ENCODE measurements at regions not wholly inside any gene's neighbourhood (a gene's known extent, or its start where the extent isn't known, plus 50 kb on each side); places are given as distances from the start of the nearest gene placed in this dataset.
A peak's percentile ranks its signal among the peaks of the same experiment; 100 is the strongest.

DNA sequence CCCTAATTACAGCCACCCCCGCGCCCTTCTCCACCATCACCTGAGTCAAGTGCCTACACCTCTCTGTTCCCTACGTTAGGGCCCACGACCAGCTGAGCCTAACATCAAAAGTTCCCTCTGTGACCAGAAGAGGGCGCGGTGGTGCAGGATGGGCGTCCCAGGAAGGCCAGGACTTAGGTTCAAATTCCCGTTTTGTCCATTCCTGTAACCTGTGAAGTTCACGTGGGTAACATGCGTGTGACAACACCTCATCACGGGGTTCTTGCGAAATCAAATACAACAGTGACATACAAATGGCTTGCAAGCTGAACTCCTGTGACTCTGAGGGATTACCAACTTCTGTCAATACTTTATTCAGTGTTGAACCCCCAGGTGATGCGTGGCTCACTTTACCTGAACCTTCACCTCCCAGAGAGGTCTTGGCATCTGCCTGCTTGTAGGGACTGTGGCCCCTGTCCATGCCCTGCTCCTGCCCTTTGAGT lies 207.9 kb downstream of the ARL4C start:
- Histone ChIP-seq H3K4me3 (ENCODE audit: low read depth, low read length, poor library complexity, severe bottlenecking) (peak overlapping the region; percentile 4), H3K4me1 (ENCODE audit: insufficient read depth, low read length, poor library complexity, severe bottlenecking) (peaks cover 56% of the 10 kb centered on the region), H3K9me2 (ENCODE audit: insufficient read depth, low read length) (no peaks in the 10 kb centered on the region), H2AFZ (ENCODE audit: low read length) (peak overlapping the region; percentile 91; the same call in 1 of the 2 replicates), H3K4me2 (ENCODE audit: low read length) (peak overlapping the region; percentile 72), H3K36me3 (ENCODE audit: insufficient read depth, low read length) (no peaks in the 10 kb centered on the region), H4K20me1 (ENCODE audit: insufficient read depth, low read length) (no peaks in the 10 kb centered on the region), H3K79me2 (ENCODE audit: insufficient read depth, low read depth, low read length) (no peaks in the 10 kb centered on the region), H3K27ac (ENCODE audit: low read depth, low read length, poor library complexity, severe bottlenecking) (peak overlapping the region; percentile 97), H3K9me3 (ENCODE audit: low read length) (no peaks in the 10 kb centered on the region)
- POLR2A ChIA-PET, result interaction anchor here (1.3 to 6.2 kb wide), 5 partner anchors 116 to 208 kb away, joined by 3 to 60 read pairs (median 5); partner anchors contain the start of gene ARL4C
- CTCF ChIA-PET (ENCODE audit: unreplicated experiment), result interaction anchor here (1.1 to 1.9 kb wide), 5 partner anchors 84 to 256 kb away, joined by 3 to 8 read pairs (median 4); partner anchors contain the start of gene ARL4C
- DNase-seq (ENCODE audit: low spot score), result peak; percentile 72
- intact Hi-C loops (cut with micrococcal nuclease; ENCODE audit: unreplicated experiment), result loop anchor here (1.0 to 2.0 kb wide), 3 partner anchors 154 to 211 kb away; no protein-coding TSS in a partner anchor
- BruUV-seq (replicated peaks), result no TSS peak
- TF ChIP-seq, protein P1, sequence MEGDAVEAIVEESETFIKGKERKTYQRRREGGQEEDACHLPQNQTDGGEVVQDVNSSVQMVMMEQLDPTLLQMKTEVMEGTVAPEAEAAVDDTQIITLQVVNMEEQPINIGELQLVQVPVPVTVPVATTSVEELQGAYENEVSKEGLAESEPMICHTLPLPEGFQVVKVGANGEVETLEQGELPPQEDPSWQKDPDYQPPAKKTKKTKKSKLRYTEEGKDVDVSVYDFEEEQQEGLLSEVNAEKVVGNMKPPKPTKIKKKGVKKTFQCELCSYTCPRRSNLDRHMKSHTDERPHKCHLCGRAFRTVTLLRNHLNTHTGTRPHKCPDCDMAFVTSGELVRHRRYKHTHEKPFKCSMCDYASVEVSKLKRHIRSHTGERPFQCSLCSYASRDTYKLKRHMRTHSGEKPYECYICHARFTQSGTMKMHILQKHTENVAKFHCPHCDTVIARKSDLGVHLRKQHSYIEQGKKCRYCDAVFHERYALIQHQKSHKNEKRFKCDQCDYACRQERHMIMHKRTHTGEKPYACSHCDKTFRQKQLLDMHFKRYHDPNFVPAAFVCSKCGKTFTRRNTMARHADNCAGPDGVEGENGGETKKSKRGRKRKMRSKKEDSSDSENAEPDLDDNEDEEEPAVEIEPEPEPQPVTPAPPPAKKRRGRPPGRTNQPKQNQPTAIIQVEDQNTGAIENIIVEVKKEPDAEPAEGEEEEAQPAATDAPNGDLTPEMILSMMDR (conservative IDR thresholded peaks at IDR 0.05; ENCODE audit: low read length), result peak; percentile 95
- no peak for TF ChIP-seq EZH2phosphoT487 (IDR thresholded peaks at IDR 0.05; ENCODE audit: borderline replicate concordance, low read depth, low read length)

DNA sequence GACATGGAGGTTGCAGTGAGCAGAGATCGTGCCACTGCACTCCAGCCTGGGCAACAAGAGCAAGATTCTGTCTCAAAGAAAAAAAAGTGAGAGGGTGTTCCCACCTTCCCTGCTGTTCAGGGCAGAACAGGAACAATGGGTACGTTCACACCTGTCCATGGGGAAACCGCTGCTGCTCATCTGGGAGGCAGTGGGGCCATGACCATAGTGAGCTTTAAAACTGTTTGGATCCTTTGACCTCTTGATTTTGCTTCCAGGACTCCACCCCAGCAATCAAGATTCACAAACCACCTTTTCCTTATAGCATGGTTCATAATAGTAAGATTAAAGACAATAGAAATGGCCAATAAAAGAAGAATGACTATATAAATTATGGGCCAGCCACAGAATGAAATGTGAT lies 209.2 kb downstream of the ARL4C start:
- Histone ChIP-seq H2AFZ (ENCODE audit: low read length) (no peak overlapping the region), H3K27ac (ENCODE audit: low read depth, low read length, poor library complexity, severe bottlenecking) (no peak overlapping the region), H3K4me1 (ENCODE audit: insufficient read depth, low read length, poor library complexity, severe bottlenecking) (peaks cover 43% of the 10 kb centered on the region), H3K36me3 (ENCODE audit: insufficient read depth, low read length) (no peaks in the 10 kb centered on the region), H4K20me1 (ENCODE audit: insufficient read depth, low read length) (no peaks in the 10 kb centered on the region), H3K79me2 (ENCODE audit: insufficient read depth, low read depth, low read length) (no peaks in the 10 kb centered on the region), H3K4me3 (ENCODE audit: low read depth, low read length, poor library complexity, severe bottlenecking) (no peak overlapping the region), H3K9me3 (ENCODE audit: low read length) (no peaks in the 10 kb centered on the region), H3K9me2 (ENCODE audit: insufficient read depth, low read length) (no peaks in the 10 kb centered on the region), H3K4me2 (ENCODE audit: low read length) (no peak overlapping the region)
- intact Hi-C loops (cut with micrococcal nuclease; ENCODE audit: unreplicated experiment), result loop anchor here (2.0 kb wide), 1 partner anchor 153 kb away; no protein-coding TSS in a partner anchor
- TF ChIP-seq EZH2phosphoT487 (IDR thresholded peaks at IDR 0.05; ENCODE audit: borderline replicate concordance, low read depth, low read length), result no peak
- TF ChIP-seq, protein P1 (conservative IDR thresholded peaks at IDR 0.05; ENCODE audit: low read length), result no peak
- CTCF ChIA-PET (ENCODE audit: unreplicated experiment), result no interaction called here
- DNase-seq (ENCODE audit: low spot score), result no peak
- POLR2A ChIA-PET, result interaction anchor here (0.7 kb wide), 1 partner anchor 214 kb away, joined by 3 read pairs; no protein-coding TSS in a partner anchor
- BruUV-seq (replicated peaks), result no TSS peak

DNA sequence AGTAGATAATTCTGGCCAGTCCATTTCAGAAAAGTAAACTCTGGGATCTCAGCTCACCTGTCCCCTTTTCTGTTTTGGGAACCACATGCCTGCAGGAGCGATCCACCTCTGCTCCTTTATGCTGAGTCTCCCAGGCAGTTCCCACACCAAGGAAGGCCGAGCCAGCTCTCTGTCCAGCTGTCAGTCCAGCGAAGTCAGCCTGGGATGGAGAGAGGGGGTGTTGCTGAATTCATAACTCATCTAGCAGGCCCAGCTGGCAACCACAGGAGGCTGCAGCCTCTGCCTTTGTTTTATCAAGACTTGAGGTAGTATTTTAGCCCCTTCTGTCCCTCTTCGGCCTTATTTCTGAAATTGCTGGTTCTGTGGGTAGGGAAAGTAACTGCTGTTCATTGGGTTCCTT lies 209.9 kb downstream of the ARL4C start:
- POLR2A ChIA-PET, result no interaction called here
- intact Hi-C loops (cut with micrococcal nuclease; ENCODE audit: unreplicated experiment), result no loop called here
- no peaks in the 10 kb centered on the region for H4K20me1 ChIP-seq (ENCODE audit: insufficient read depth, low read length)

More for the DNA sequence above, 209.9 kb downstream of the ARL4C start:
- H2AFZ ChIP-seq (ENCODE audit: low read length), result no peak overlapping the region
- BruUV-seq (replicated peaks), result no TSS peak
- no peak overlapping the region for H3K4me2 ChIP-seq (ENCODE audit: low read length)
- peaks cover 36% of the 10 kb centered on the region for H3K4me1 ChIP-seq (ENCODE audit: insufficient read depth, low read length, poor library complexity, severe bottlenecking)
- no peaks in the 10 kb centered on the region for H3K36me3 ChIP-seq (ENCODE audit: insufficient read depth, low read length)
- no peaks in the 10 kb centered on the region for H3K9me2 ChIP-seq (ENCODE audit: insufficient read depth, low read length)
- no peak overlapping the region for H3K4me3 ChIP-seq (ENCODE audit: low read depth, low read length, poor library complexity, severe bottlenecking)
- H3K9me3 ChIP-seq (ENCODE audit: low read length), result no peaks in the 10 kb centered on the region
- H3K27ac ChIP-seq (ENCODE audit: low read depth, low read length, poor library complexity, severe bottlenecking), result no peak overlapping the region
- H3K79me2 ChIP-seq (ENCODE audit: insufficient read depth, low read depth, low read length), result no peaks in the 10 kb centered on the region
- CTCF ChIA-PET (ENCODE audit: unreplicated experiment), result no interaction called here
- TF ChIP-seq, protein P1 (conservative IDR thresholded peaks at IDR 0.05; ENCODE audit: low read length), result no peak
- TF ChIP-seq EZH2phosphoT487 (IDR thresholded peaks at IDR 0.05; ENCODE audit: borderline replicate concordance, low read depth, low read length), result no peak
- no peak for DNase-seq (ENCODE audit: low spot score)
